ENCODE measurements at regions not wholly inside any gene's neighbourhood (a gene's known extent, or its start where the extent isn't known, plus 50 kb on each side); places are given as distances from the start of the nearest gene placed in this dataset.

- Mint-ChIP-seq H3K4me1 (ENCODE audit: low read depth) (no peaks in the 10 kb centered on the region), H3K4me3 (no peak overlapping the region), H3K36me3 (ENCODE audit: low read depth) (no peaks in the 10 kb centered on the region), H3K27ac (no peak overlapping the region), H3K9me3 (no peaks in the 10 kb centered on the region), H3K27me3 (ENCODE audit: low read depth) (peaks cover 7% of the 10 kb centered on the region)
Measured at GRCh38 chr7:45455662-45456061, 118.5 kb upstream of the ADCY1 start.

- H3K36me3 Mint-ChIP-seq (ENCODE audit: low read depth), result no peaks in the 10 kb centered on the region
- H3K4me1 Mint-ChIP-seq (ENCODE audit: low read depth), result no peaks in the 10 kb centered on the region
- no peaks in the 10 kb centered on the region for H3K9me3 Mint-ChIP-seq
- H3K27ac Mint-ChIP-seq, result no peak overlapping the region
- peaks cover 7% of the 10 kb centered on the region for H3K27me3 Mint-ChIP-seq (ENCODE audit: low read depth)
- no peak overlapping the region for H3K4me3 Mint-ChIP-seq
Measured at GRCh38 chr7:45456105-45456504, 118.1 kb upstream of the ADCY1 start.

- Mint-ChIP-seq H3K27me3 (ENCODE audit: low read depth) (peaks cover 4% of the 10 kb centered on the region), H3K4me1 (ENCODE audit: low read depth) (no peaks in the 10 kb centered on the region), H3K36me3 (ENCODE audit: low read depth) (no peaks in the 10 kb centered on the region), H3K9me3 (no peaks in the 10 kb centered on the region), H3K27ac (no peak overlapping the region), H3K4me3 (no peak overlapping the region)
Measured at GRCh38 chr7:45456747-45457524, 117.2 kb upstream of the ADCY1 start.

- no peak overlapping the region for H3K27ac Mint-ChIP-seq
Measured at GRCh38 chr7:45457591-45457990, 116.6 kb upstream of the ADCY1 start.

GRCh38 chr7:45459476-45459875 lies 114.7 kb upstream of the ADCY1 start:
- no peaks in the 10 kb centered on the region for H3K9me3 Mint-ChIP-seq
- no peaks in the 10 kb centered on the region for H3K36me3 Mint-ChIP-seq (ENCODE audit: low read depth)
- no peaks in the 10 kb centered on the region for H3K4me1 Mint-ChIP-seq (ENCODE audit: low read depth)
- H3K27me3 Mint-ChIP-seq (ENCODE audit: low read depth), result peaks cover 4% of the 10 kb centered on the region
- H3K4me3 Mint-ChIP-seq, result no peak overlapping the region
- no peak overlapping the region for H3K27ac Mint-ChIP-seq

More at GRCh38 chr7:45457591-45457990, 116.6 kb upstream of the ADCY1 start:
- H3K36me3 Mint-ChIP-seq (ENCODE audit: low read depth), result no peaks in the 10 kb centered on the region
- no peaks in the 10 kb centered on the region for H3K9me3 Mint-ChIP-seq
- no peak overlapping the region for H3K4me3 Mint-ChIP-seq
- H3K4me1 Mint-ChIP-seq (ENCODE audit: low read depth), result no peaks in the 10 kb centered on the region
- H3K27me3 Mint-ChIP-seq (ENCODE audit: low read depth), result peaks cover 4% of the 10 kb centered on the region

- Mint-ChIP-seq H3K4me3 (no peak overlapping the region), H3K9me3 (no peaks in the 10 kb centered on the region), H3K36me3 (ENCODE audit: low read depth) (no peaks in the 10 kb centered on the region), H3K27ac (no peak overlapping the region), H3K4me1 (ENCODE audit: low read depth) (no peaks in the 10 kb centered on the region), H3K27me3 (ENCODE audit: low read depth) (peaks cover 4% of the 10 kb centered on the region)
Measured at GRCh38 chr7:45460379-45460778, 113.8 kb upstream of the ADCY1 start.

- no peaks in the 10 kb centered on the region for H3K4me1 Mint-ChIP-seq (ENCODE audit: low read depth)
- H3K27me3 Mint-ChIP-seq (ENCODE audit: low read depth), result peaks cover 4% of the 10 kb centered on the region
- H3K27ac Mint-ChIP-seq, result no peak overlapping the region
- H3K4me3 Mint-ChIP-seq, result no peak overlapping the region
- H3K9me3 Mint-ChIP-seq, result no peaks in the 10 kb centered on the region
- H3K36me3 Mint-ChIP-seq (ENCODE audit: low read depth), result no peaks in the 10 kb centered on the region
Measured at GRCh38 chr7:45461026-45461425, 113.1 kb upstream of the ADCY1 start.

- Mint-ChIP-seq H3K27me3 (ENCODE audit: low read depth) (peaks cover 13% of the 10 kb centered on the region), H3K36me3 (ENCODE audit: low read depth) (no peaks in the 10 kb centered on the region), H3K9me3 (no peaks in the 10 kb centered on the region), H3K27ac (no peak overlapping the region), H3K4me1 (ENCODE audit: low read depth) (no peaks in the 10 kb centered on the region), H3K4me3 (no peak overlapping the region)
Measured at GRCh38 chr7:45469103-45469502, 105.1 kb upstream of the ADCY1 start.

GRCh38 chr7:45470031-45470430 lies 104.1 kb upstream of the ADCY1 start:
- H3K4me3 Mint-ChIP-seq, result no peak overlapping the region
- H3K36me3 Mint-ChIP-seq (ENCODE audit: low read depth), result no peaks in the 10 kb centered on the region
- H3K9me3 Mint-ChIP-seq, result no peaks in the 10 kb centered on the region
- peaks cover 15% of the 10 kb centered on the region for H3K27me3 Mint-ChIP-seq (ENCODE audit: low read depth)
- no peak overlapping the region for H3K27ac Mint-ChIP-seq
- H3K4me1 Mint-ChIP-seq (ENCODE audit: low read depth), result no peaks in the 10 kb centered on the region

GRCh38 chr7:45479781-45480180 lies 94.4 kb upstream of the ADCY1 start:
- Mint-ChIP-seq H3K27ac (no peak overlapping the region), H3K27me3 (ENCODE audit: low read depth) (peaks cover 3% of the 10 kb centered on the region), H3K4me1 (ENCODE audit: low read depth) (no peaks in the 10 kb centered on the region), H3K4me3 (no peak overlapping the region), H3K36me3 (ENCODE audit: low read depth) (no peaks in the 10 kb centered on the region), H3K9me3 (no peaks in the 10 kb centered on the region)

GRCh38 chr7:45482451-45482850 lies 91.7 kb upstream of the ADCY1 start:
- no peaks in the 10 kb centered on the region for H3K9me3 Mint-ChIP-seq
- no peak overlapping the region for H3K27ac Mint-ChIP-seq
- no peaks in the 10 kb centered on the region for H3K27me3 Mint-ChIP-seq (ENCODE audit: low read depth)
- no peak overlapping the region for H3K4me3 Mint-ChIP-seq
- H3K36me3 Mint-ChIP-seq (ENCODE audit: low read depth), result no peaks in the 10 kb centered on the region
- H3K4me1 Mint-ChIP-seq (ENCODE audit: low read depth), result no peaks in the 10 kb centered on the region

GRCh38 chr7:45484094-45484493 lies 90.1 kb upstream of the ADCY1 start:
- Mint-ChIP-seq H3K9me3 (no peaks in the 10 kb centered on the region), H3K36me3 (ENCODE audit: low read depth) (no peaks in the 10 kb centered on the region), H3K27me3 (ENCODE audit: low read depth) (no peaks in the 10 kb centered on the region), H3K27ac (no peak overlapping the region), H3K4me3 (no peak overlapping the region), H3K4me1 (ENCODE audit: low read depth) (no peaks in the 10 kb centered on the region)

GRCh38 chr7:45486575-45486974 lies 87.6 kb upstream of the ADCY1 start:
- Mint-ChIP-seq H3K9me3 (no peaks in the 10 kb centered on the region), H3K27ac (no peak overlapping the region), H3K27me3 (ENCODE audit: low read depth) (no peaks in the 10 kb centered on the region), H3K36me3 (ENCODE audit: low read depth) (no peaks in the 10 kb centered on the region), H3K4me3 (no peak overlapping the region), H3K4me1 (ENCODE audit: low read depth) (no peaks in the 10 kb centered on the region)

- no peak overlapping the region for H3K27ac Mint-ChIP-seq
- peaks cover 3% of the 10 kb centered on the region for H3K27me3 Mint-ChIP-seq (ENCODE audit: low read depth)
- H3K4me3 Mint-ChIP-seq, result no peak overlapping the region
- H3K9me3 Mint-ChIP-seq, result no peaks in the 10 kb centered on the region
- no peaks in the 10 kb centered on the region for H3K36me3 Mint-ChIP-seq (ENCODE audit: low read depth)
- no peaks in the 10 kb centered on the region for H3K4me1 Mint-ChIP-seq (ENCODE audit: low read depth)
Measured at GRCh38 chr7:45494885-45495284, 79.3 kb upstream of the ADCY1 start.

- H3K27me3 Mint-ChIP-seq (ENCODE audit: low read depth), result peaks cover 3% of the 10 kb centered on the region
Measured at GRCh38 chr7:45495618-45496017, 78.5 kb upstream of the ADCY1 start.

GRCh38 chr7:45500257-45500656 lies 73.9 kb upstream of the ADCY1 start:
- Mint-ChIP-seq H3K4me1 (ENCODE audit: low read depth) (no peaks in the 10 kb centered on the region), H3K27ac (no peak overlapping the region), H3K27me3 (ENCODE audit: low read depth) (peaks cover 3% of the 10 kb centered on the region), H3K9me3 (no peaks in the 10 kb centered on the region), H3K4me3 (no peak overlapping the region), H3K36me3 (ENCODE audit: low read depth) (no peaks in the 10 kb centered on the region)

More at GRCh38 chr7:45495618-45496017, 78.5 kb upstream of the ADCY1 start:
- no peak overlapping the region for H3K27ac Mint-ChIP-seq
- no peaks in the 10 kb centered on the region for H3K4me1 Mint-ChIP-seq (ENCODE audit: low read depth)
- H3K9me3 Mint-ChIP-seq, result no peaks in the 10 kb centered on the region
- H3K4me3 Mint-ChIP-seq, result no peak overlapping the region
- no peaks in the 10 kb centered on the region for H3K36me3 Mint-ChIP-seq (ENCODE audit: low read depth)

All from T-helper 1 cell treated with Interleukin-12 subunit alpha and Interleukin-12 subunit beta and Interleukin-4 antibody, amounts not matched to agents 30 μg/mL and 1 μg/mL, for 36 hours (primary cell).